ENCODE measurements at regions not wholly inside any gene's neighbourhood (a gene's known extent, or its start where the extent isn't known, plus 50 kb on each side); places are given as distances from the start of the nearest gene placed in this dataset.

- TF ChIP-seq CTCF (IDR thresholded peaks at IDR 0.05; ENCODE audit: insufficient read depth, low read depth, low read length) = no peak
- H3K4me3 ChIP-seq (ENCODE audit: low read depth, low read length) = no peak overlapping the region
- no peak for DNase-seq (ENCODE audit: low read depth)
Observed at GRCh38 chr5:171649075-171649401, 136.6 kb upstream of the SMIM23 start.

DNA sequence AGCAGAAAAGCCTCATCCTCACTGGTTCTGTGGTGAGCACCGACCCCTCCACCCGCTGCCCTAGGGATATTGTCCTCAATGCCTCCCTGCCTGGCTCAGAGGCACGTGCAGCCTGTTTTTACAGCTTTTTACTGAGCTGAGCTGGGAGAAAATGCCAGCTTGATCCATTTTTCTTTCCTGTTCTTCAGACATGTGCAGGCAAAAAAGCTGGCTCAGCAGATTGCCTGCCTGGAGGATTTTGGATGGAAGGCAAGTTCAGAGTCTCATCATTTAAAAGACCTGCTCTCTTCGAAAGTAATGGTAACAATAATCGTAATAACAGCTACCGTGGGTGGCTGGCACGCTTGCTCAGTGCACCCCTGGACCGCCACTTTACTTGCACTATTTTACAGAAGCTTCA, 135.0 kb upstream of the SMIM23 start:
- DNase-seq (ENCODE audit: low read depth) = no peak
- no peak for TF ChIP-seq CTCF (IDR thresholded peaks at IDR 0.05; ENCODE audit: insufficient read depth, low read depth, low read length)
- H3K4me3 ChIP-seq (ENCODE audit: low read depth, low read length) = no peak overlapping the region

DNA sequence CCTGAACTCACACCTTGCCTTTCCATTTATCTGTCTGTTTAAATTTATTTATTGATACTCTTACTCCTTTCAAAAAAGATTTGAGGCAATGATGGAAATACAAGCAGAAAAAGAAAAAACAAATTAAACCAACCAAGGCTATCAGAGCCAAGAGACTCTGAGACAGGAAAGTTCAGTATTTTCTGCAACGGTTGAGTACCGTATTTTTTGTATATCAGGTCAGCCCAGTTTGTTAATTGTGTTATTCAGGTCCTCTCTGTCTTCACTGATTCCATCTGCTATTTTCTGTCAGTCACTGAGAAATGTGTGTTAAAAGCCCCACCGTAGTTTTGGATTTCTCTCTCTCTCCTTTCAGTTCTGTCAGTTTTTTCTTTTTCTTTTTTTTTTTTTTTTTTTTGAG, 134.5 kb upstream of the SMIM23 start:
- no peak overlapping the region for H3K4me3 ChIP-seq (ENCODE audit: low read depth, low read length)
- TF ChIP-seq CTCF (IDR thresholded peaks at IDR 0.05; ENCODE audit: insufficient read depth, low read depth, low read length) = no peak

DNA sequence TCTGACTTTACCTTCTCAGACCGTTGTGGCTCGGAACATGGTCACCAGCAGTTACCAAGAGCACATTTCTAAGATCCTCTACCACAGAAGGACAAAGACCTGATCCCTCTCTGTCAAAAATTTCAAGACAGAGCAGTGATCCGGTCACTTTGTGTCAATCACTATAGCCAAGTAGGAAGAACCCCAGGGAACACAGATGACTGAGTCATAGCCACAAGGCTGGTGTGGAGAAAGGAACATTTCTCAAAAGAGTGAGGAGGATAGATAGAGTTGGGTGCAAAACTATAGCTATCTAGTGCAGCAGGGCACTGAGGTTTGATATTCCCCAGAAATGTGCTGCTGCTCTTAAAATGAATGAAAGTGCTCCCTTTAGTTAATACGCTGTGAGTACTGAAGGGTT, 130.7 kb upstream of the SMIM23 start:
- DNase-seq (ENCODE audit: low read depth) = no peak
- no peak for TF ChIP-seq CTCF (IDR thresholded peaks at IDR 0.05; ENCODE audit: insufficient read depth, low read depth, low read length)
- no peak overlapping the region for H3K4me3 ChIP-seq (ENCODE audit: low read depth, low read length)

More for the DNA sequence above, 134.5 kb upstream of the SMIM23 start:
- no peak for DNase-seq (ENCODE audit: low read depth)

DNA sequence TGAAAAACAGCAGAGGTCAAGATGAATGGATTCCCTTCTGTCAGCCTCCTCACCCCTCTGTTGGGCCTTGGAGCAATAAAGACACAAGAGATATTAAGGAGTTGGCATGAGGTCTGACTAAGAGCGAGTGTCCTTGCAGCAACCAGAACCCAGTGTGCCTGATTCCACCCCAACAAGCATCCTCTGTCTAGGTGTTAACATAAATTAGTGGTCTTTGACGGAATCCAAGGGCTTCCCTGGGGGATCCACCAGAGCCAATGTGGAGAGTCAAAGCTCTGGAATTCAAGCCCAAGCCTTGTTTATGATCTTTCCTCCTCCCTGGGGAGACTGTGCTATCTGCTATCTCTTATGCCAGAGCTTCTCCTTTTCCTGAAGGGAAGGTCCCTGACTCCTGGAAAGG, 128.1 kb upstream of the SMIM23 start:
- no peak for DNase-seq (ENCODE audit: low read depth)
- no peak for TF ChIP-seq CTCF (IDR thresholded peaks at IDR 0.05; ENCODE audit: insufficient read depth, low read depth, low read length)
- no peak overlapping the region for H3K4me3 ChIP-seq (ENCODE audit: low read depth, low read length)

DNA sequence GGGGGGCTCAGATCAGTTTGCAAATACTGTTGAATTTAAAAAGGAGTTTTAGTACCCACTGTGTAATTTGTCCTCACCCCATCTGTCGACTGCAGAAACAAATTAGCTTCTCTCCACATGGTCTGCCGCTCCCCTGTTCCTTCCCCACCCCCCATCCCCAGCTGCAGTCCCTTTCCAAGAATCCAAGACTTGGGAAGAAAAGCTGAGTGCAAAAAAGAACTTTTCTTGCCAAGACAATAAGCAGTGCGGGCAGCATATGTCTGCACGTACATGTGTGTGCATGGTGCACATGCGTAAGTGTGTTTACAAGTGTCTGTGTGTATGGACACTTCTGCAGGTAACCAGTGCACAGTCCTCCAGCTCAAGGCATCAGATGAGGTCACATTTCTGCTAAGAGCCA, 125.7 kb upstream of the SMIM23 start:
- H3K4me3 ChIP-seq (ENCODE audit: low read depth, low read length) = no peak overlapping the region
- no peak for TF ChIP-seq CTCF (IDR thresholded peaks at IDR 0.05; ENCODE audit: insufficient read depth, low read depth, low read length)
- no peak for DNase-seq (ENCODE audit: low read depth)

GRCh38 chr5:171660434-171660833, 125.2 kb upstream of the SMIM23 start:
- H3K4me3 ChIP-seq (ENCODE audit: low read depth, low read length) = no peak overlapping the region
- DNase-seq (ENCODE audit: low read depth) = no peak
- TF ChIP-seq CTCF (IDR thresholded peaks at IDR 0.05; ENCODE audit: insufficient read depth, low read depth, low read length) = no peak
